ENCODE measurements at regions not wholly inside any gene's neighbourhood (a gene's known extent, or its start where the extent isn't known, plus 50 kb on each side); places are given as distances from the start of the nearest gene placed in this dataset.
"Not testable (repeated sequence)": the region's sequence is repeated elsewhere in the genome, so short reads cannot be mapped to it uniquely, and the experiment has no call there.

DNA sequence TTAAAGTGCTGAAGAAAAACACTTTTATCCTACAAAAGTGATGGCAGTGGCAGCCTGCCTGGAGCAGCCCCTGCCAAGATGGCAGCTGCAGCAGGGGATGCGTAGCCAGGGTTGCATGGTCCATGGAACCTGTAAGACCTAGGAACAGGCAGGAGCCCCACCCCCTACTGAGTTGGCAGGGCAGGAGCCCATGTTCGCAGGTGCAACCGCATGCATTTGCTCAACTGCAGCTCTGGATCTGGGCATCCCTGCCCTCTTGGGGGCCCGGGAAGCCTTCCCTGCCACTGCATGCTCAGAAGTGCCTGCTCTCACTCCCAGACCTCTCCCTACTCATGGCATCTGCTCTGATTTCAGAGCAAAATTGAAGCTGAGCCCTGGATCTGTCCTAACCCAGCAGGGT is 779.6 kb downstream of the CDH18 start:
- no peaks in the 10 kb centered on the region for H3K36me3 Mint-ChIP-seq
- H3K4me1 Mint-ChIP-seq, result peaks cover 0 to 1% (median 0%) of the 10 kb centered on the region in 3 donors
- no peak overlapping the region for H3K4me3 Mint-ChIP-seq
- H3K27me3 Mint-ChIP-seq, result no peaks in the 10 kb centered on the region
- H3K9me3 Mint-ChIP-seq, result peaks cover 0 to 16% (median 0%) of the 10 kb centered on the region in 3 donors
- H3K27ac Mint-ChIP-seq, result no peak overlapping the region

DNA sequence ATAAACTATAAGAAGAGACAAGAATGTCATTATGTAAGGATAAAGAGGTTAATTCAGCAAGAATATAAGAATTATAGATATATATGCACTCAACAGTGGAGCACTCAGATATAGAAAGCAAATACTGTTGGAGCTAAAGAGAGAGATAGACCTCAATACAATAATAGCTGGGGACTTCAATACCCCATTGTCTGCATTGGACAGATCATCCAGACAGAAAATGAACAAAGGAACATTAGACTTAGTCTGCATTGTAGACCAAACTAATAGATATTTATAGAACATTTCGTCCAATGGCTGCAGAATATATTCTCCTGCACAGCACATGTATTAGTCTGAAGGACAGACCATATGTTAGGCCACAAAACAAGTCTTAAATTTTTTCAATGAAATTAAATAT is 777.1 kb downstream of the CDH18 start:
- Mint-ChIP-seq H3K9me3 (peaks cover 0 to 17% (median 0%) of the 10 kb centered on the region in 3 donors), H3K4me3 (no peak overlapping the region), H3K27ac (no peak overlapping the region), H3K27me3 (no peaks in the 10 kb centered on the region), H3K36me3 (no peaks in the 10 kb centered on the region), H3K4me1 (peaks cover 0 to 1% (median 0%) of the 10 kb centered on the region in 3 donors)

DNA sequence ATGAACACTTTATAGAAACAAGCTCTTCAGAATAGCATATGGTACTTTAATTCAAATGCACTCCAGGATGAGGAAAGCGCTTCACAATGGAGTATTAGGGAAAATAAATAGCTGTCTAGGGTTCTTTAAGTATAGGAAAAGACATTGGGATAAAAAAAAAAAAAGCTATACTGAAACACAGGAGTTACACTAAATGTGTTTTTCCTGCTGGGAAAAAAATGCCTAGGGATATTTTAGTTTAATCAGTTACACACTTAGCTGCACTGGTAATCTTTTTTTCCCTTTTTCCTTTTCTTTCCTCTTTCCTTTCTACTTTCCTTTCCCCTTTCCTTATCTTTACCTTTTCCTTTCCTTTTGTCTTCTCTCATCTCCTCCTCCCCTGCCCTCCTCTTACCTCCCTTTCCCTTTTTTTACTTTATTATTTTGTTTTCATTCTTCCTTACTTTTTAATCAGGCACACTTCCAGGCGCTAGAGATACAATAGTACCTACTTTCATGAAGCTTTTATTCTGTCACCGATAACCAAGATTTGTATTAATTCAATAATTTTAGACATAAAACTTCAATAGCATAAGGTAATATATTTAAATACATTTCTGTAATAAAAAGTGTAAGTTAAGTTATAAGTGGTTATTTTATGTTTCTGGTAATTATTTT is 758.7 kb downstream of the CDH18 start:
- Mint-ChIP-seq H3K27ac (no peak overlapping the region), H3K4me1 (no peaks in the 10 kb centered on the region), H3K27me3 (no peaks in the 10 kb centered on the region), H3K4me3 (no peak overlapping the region), H3K36me3 (no peaks in the 10 kb centered on the region), H3K9me3 (peaks cover 0 to 2% (median 1%) of the 10 kb centered on the region in 3 donors)

DNA sequence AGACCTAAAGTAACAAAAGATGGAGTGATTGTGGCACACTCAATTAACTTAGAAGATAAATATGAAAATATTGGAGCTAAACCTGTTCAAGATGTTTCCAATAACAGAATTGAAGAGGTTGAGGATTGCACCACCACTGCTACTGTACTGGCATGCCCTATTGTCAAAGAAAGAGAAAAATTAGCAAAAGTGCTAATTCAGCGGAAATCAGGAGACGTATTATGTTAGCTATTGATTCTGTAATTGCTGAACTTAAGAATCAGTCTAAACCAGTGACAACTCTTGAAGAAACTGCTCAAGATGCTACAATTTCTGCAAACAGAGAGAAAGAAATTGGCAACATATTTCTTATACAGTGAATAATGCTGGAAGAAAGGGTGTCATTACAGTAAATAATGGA is 754.4 kb downstream of the CDH18 start:
- no peak overlapping the region for H3K27ac Mint-ChIP-seq

DNA sequence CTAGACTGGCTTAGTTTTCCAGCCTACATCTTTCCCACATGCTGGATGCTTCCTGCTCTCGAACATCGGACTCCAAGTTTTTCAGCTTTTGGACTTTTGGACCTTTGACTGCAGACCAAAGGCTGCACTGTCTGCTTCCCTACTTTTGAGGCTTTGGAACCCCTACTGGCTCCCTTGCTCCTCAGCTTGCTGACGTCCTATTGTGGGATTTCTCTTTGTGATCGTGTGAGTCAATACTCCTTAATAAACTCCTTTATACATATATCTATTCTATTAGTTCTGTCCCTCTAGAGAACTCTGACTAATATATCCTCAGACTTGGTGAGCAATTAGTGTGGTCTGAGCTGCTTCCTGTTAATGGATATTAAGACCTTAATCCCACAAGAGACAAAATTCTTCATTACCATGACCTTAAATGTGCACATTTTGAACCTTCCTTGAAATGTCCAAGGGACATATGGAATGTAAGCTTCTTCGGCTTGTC is 752.9 kb downstream of the CDH18 start:
- no peak overlapping the region for H3K27ac Mint-ChIP-seq
- no peaks in the 10 kb centered on the region for H3K36me3 Mint-ChIP-seq
- peaks cover 0 to 2% (median 2%) of the 10 kb centered on the region in 3 donors for H3K9me3 Mint-ChIP-seq
- H3K4me3 Mint-ChIP-seq, result no peak overlapping the region
- H3K4me1 Mint-ChIP-seq, result no peaks in the 10 kb centered on the region
- H3K27me3 Mint-ChIP-seq, result no peaks in the 10 kb centered on the region

More for the DNA sequence above, 754.4 kb downstream of the CDH18 start:
- H3K36me3 Mint-ChIP-seq, result no peaks in the 10 kb centered on the region
- peaks cover 0 to 3% (median 2%) of the 10 kb centered on the region in 3 donors for H3K9me3 Mint-ChIP-seq
- H3K4me1 Mint-ChIP-seq, result no peaks in the 10 kb centered on the region
- H3K27me3 Mint-ChIP-seq, result no peaks in the 10 kb centered on the region
- H3K4me3 Mint-ChIP-seq, result no peak overlapping the region

DNA sequence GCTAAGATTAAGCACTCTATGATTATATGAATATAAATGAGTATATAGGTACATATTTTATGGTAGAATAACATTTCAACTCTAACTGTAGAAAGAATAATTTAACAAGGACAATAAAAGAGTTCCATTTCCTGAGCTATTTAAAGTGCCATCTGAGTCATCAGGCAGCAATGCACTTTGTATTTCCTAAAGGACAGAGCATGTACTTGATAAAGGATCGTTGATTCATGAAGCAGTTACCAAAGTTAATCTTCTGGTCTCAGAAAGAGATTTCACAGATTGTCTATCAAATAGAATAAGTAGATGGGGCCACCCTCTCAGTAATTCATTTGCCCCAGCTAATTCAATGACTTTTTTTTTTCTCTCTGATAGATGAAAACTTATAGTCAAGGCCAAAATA is 747.8 kb downstream of the CDH18 start:
- H3K27ac Mint-ChIP-seq, result no peak overlapping the region
- H3K4me3 Mint-ChIP-seq, result no peak overlapping the region
- peaks cover 0 to 3% (median 0%) of the 10 kb centered on the region in 3 donors for H3K9me3 Mint-ChIP-seq
- no peaks in the 10 kb centered on the region for H3K36me3 Mint-ChIP-seq
- H3K4me1 Mint-ChIP-seq, result no peaks in the 10 kb centered on the region
- no peaks in the 10 kb centered on the region for H3K27me3 Mint-ChIP-seq

DNA sequence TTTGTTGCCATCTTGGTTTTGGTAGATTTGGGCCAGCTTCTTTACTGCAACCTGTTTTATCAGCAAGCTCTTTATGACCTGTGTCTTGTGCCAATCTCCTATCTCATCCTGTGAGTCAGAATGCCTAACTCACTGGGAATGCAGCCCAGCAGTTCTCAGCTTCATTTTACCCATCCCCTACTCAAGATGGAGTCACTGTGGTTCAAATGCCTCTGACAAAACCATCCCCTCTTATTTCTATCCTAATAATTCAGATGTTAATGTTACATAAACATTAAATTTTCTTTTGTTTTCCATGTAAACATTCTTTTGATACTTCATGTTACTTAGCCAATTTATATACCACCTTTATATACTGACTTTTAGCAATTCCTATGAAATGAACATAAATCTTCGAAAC is 746.3 kb downstream of the CDH18 start:
- Mint-ChIP-seq H3K27ac (no peak overlapping the region), H3K27me3 (no peaks in the 10 kb centered on the region), H3K4me1 (peaks cover 0 to 1% (median 0%) of the 10 kb centered on the region in 3 donors), H3K4me3 (no peak overlapping the region), H3K36me3 (no peaks in the 10 kb centered on the region), H3K9me3 (peaks cover 0 to 5% (median 5%) of the 10 kb centered on the region in 3 donors)

DNA sequence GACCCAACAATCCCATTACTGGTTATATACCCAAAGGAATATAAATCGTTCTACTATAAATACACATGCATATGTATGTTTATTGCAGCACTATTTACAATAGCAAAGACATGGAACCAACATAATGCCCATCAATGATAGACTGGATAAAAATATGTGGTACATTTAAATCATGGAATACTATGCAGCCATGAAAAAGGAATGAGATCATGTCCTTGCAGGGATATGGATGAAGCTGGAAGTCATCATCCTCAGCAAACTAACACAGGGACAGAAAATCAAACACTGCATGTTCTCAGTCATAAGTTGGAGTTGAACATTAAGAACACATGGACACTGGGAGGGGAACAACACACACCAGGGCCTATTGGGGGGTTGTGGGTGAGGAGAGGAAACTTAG is 741.8 kb downstream of the CDH18 start:
- H3K4me3 Mint-ChIP-seq, H3K27ac Mint-ChIP-seq, H3K9me3 Mint-ChIP-seq, H3K36me3 Mint-ChIP-seq, H3K4me1 Mint-ChIP-seq, H3K27me3 Mint-ChIP-seq: not testable (repeated sequence)

DNA sequence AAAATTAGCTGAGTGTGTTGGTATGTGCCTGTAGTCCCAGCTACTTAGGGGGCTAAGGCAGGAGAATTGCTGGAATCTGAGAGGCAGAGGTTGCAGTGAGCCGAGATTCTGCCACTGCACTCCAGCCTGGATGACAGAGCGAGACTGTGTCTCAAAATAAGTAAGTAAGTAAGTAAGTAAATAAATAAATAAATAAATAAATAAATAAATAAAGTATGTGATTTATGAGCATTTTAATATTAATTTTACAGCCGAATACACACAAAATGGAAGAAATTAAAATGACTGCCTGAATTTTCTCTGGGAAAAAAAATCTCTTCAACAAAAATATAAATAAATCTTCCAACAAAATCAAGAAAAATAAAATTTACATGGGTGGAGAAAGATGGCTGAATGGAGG is 740.7 kb downstream of the CDH18 start:
- H3K9me3 Mint-ChIP-seq, result peaks cover 0 to 5% (median 2%) of the 10 kb centered on the region in 3 donors

DNA sequence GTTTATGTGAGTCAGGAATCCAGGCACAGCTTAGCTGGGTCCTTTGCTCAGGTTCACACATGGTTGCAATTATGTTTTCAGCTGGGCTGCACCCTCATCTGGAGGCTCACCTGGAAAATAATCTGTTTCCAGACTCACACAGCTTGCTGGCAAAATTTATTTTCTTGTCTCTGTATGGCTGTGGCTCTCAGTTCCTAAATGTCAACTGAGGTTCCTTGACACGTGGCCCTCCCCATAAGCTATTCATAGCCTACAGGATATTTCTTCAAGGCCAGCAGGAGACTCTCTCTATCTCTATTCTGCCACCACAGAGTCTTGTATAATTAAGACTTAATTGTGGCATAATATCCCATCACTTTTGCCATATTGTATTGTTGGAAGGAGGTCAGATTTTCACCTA is 732.0 kb downstream of the CDH18 start:
- Mint-ChIP-seq H3K36me3 (no peaks in the 10 kb centered on the region), H3K4me3 (no peak overlapping the region), H3K9me3 (peaks cover 0 to 7% (median 3%) of the 10 kb centered on the region in 3 donors), H3K27me3 (no peaks in the 10 kb centered on the region), H3K4me1 (no peaks in the 10 kb centered on the region), H3K27ac (no peak overlapping the region)

More for the DNA sequence above, 740.7 kb downstream of the CDH18 start:
- Mint-ChIP-seq H3K4me1 (peaks cover 0 to 1% (median 0%) of the 10 kb centered on the region in 3 donors), H3K27ac (no peak overlapping the region), H3K4me3 (no peak overlapping the region), H3K36me3 (no peaks in the 10 kb centered on the region), H3K27me3 (no peaks in the 10 kb centered on the region)

DNA sequence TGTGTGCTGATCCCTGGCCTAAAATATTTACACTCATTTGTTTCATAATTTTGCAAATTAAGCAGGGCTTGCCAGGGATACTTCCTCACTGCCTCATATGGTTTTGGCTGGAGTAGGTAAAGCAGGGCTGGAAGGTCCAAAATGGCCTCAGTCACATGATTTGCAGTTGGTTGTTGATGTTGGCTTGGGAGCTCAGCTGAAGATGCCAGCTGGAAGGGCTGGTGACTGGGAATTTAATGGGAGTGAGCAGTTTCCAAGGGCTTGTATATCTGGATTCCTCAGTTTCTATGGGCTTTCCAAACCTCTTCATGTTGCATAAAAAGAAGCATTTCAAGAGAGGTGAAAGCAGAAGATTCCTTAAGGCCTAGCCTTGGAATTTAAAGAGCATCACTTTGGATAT is 729.3 kb downstream of the CDH18 start:
- Mint-ChIP-seq H3K4me3 (no peak overlapping the region), H3K27ac (no peak overlapping the region)

DNA sequence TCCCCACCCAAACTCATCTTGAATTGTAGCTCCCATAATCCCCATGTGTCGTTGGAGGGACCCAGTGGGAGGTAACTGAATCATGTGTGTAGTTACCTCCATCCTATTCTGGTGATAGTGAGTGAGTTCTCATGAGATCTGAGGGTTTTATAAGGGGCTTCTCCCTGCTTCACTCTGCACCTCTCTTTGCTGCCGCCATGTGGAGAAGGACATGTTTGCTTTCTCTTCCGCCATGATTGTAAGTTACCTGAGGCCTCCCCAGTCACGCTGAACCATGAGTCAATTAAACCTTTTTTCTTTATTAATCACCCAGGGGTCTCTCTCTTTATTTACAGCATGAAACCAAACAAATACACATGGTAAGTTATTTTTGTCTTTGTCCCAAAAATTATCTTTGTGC is 726.1 kb downstream of the CDH18 start:
- H3K4me3 Mint-ChIP-seq, result no peak overlapping the region
- H3K9me3 Mint-ChIP-seq, result peaks cover 0 to 12% (median 3%) of the 10 kb centered on the region in 3 donors
- no peaks in the 10 kb centered on the region for H3K36me3 Mint-ChIP-seq
- H3K4me1 Mint-ChIP-seq, result no peaks in the 10 kb centered on the region
- H3K27me3 Mint-ChIP-seq, result no peaks in the 10 kb centered on the region
- H3K27ac Mint-ChIP-seq, result no peak overlapping the region

More for the DNA sequence above, 729.3 kb downstream of the CDH18 start:
- peaks cover 0 to 12% (median 3%) of the 10 kb centered on the region in 3 donors for H3K9me3 Mint-ChIP-seq
- H3K4me1 Mint-ChIP-seq, result no peaks in the 10 kb centered on the region
- H3K27me3 Mint-ChIP-seq, result no peaks in the 10 kb centered on the region
- H3K36me3 Mint-ChIP-seq, result no peaks in the 10 kb centered on the region

DNA sequence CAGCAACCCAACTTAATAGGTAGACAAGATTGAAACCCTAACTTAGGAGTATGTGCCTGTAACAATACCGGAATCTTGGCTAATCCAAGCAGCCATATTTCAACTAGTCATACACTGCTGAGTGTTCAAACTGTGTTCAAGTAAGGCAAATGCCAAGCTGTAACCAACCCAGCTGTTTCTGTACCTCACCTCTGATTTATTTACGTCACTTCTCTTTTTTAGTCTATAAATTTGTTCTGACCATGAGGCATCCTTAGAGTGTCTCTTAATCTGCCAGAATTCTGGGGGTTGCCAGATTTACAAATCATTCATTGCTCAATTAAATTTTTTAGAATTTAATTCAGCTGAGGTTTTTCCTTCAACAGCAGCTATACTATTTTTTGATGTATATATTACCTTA is 723.2 kb downstream of the CDH18 start:
- H3K27ac Mint-ChIP-seq, result no peak overlapping the region
- no peak overlapping the region for H3K4me3 Mint-ChIP-seq
- H3K36me3 Mint-ChIP-seq, result no peaks in the 10 kb centered on the region
- H3K9me3 Mint-ChIP-seq, result peaks cover 0 to 13% (median 0%) of the 10 kb centered on the region in 3 donors
- H3K27me3 Mint-ChIP-seq, result no peaks in the 10 kb centered on the region
- no peaks in the 10 kb centered on the region for H3K4me1 Mint-ChIP-seq

DNA sequence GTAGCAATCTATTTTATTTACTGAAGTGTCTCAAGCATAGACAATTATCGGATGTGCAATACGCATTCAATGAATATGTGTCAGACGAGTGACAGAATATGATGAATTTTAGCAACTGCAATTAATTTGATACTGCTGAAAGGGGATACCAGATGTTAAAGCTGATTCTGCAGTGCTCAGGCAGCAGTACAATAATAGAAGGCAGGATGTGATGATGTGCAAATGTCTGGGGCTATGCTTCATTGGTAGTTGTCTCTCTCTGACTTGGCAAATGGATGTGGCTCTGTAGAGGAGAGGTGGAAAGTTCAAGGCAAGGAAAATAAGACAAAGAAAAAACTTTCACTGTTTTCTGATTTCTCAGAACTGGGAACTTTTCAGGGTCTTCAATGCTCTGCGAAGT is 721.2 kb downstream of the CDH18 start:
- H3K27me3 Mint-ChIP-seq, result no peaks in the 10 kb centered on the region
- H3K4me3 Mint-ChIP-seq, result no peak overlapping the region
- no peaks in the 10 kb centered on the region for H3K4me1 Mint-ChIP-seq
- H3K9me3 Mint-ChIP-seq, result peaks cover 0 to 9% (median 2%) of the 10 kb centered on the region in 3 donors
- no peaks in the 10 kb centered on the region for H3K36me3 Mint-ChIP-seq
- no peak overlapping the region for H3K27ac Mint-ChIP-seq

DNA sequence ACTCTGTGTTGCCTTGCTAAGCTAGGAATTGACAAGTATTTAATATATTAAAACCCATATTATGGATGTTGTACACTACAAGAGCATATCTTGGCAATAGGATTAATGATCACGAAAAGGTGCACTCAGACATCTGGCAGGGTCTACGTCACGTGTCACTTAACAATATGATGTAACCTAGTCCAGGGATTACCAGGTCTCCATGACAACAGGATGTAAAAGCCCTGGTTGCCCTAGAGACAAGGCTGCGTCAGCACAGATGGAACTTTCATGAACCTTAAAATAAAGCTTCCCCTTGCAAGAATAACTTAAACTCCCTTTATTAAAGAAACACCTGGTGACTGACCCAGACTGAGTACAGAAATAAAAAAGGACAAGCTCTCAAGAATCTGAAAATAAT is 717.8 kb downstream of the CDH18 start:
- Mint-ChIP-seq H3K4me1 (no peaks in the 10 kb centered on the region), H3K27ac (no peak overlapping the region), H3K9me3 (peaks cover 0 to 4% (median 2%) of the 10 kb centered on the region in 3 donors)

DNA sequence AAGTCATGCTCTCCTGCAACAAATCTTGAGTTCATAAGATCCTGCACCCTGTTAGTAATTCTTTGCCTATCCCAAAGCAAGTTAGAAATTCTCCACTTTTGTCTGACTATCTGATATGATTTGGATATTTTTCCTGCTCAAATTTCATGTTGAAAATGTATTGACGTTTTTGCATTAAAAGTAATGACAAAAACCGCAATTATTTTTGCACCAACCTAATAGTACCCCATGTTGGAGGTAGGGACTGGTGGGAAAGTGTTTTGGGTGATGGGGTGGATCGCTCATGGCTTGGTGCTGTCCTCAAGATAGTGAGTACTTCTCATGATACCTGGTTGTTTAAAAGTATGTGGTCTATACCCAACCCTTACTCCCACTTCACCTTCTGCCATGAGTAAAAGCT is 713.4 kb downstream of the CDH18 start:
- Mint-ChIP-seq H3K27me3 (no peaks in the 10 kb centered on the region), H3K4me1 (no peaks in the 10 kb centered on the region), H3K4me3 (no peak overlapping the region), H3K9me3 (peaks cover 3 to 7% (median 4%) of the 10 kb centered on the region in 3 donors), H3K36me3 (peaks cover 1% of the 10 kb centered on the region), H3K27ac (no peak overlapping the region)

More for the DNA sequence above, 717.8 kb downstream of the CDH18 start:
- H3K4me3 Mint-ChIP-seq, result no peak overlapping the region
- H3K27me3 Mint-ChIP-seq, result no peaks in the 10 kb centered on the region
- H3K36me3 Mint-ChIP-seq, result no peaks in the 10 kb centered on the region
